Gastroesophageal sphincter (tissue), 4 donors: ENCODE measurements at regions not wholly inside any gene's neighbourhood (a gene's known extent, or its start where the extent isn't known, plus 50 kb on each side); places are given as distances from the start of the nearest gene placed in this dataset.

Experiments used
- ATAC-seq: fragments of 150-250 bp; one replicate; pipeline ENCODE4 v1.9.1; 2016; ENCODE audit warnings: mild to moderate bottlenecking, moderate library complexity
- H3K27ac ChIP-seq, 4 donors: fragments of 200-600 bp; sonication (generic) in 3 of 4; 1 replicate in 3 of 4; 2 replicates in 1 of 4; pipeline ENCODE4 v1.5.1; 2016 to 2019
- H3K27me3 ChIP-seq: fragments of 200-600 bp; sonication (generic); one replicate; pipeline ENCODE4 v1.5.1; 2019
- H3K36me3 ChIP-seq, 2 donors: fragments of 200-600 bp; sonication (generic); one replicate each; pipeline ENCODE4 v1.5.1; 2019; ENCODE audit warnings: control low read depth in 1 of 2
- H3K4me1 ChIP-seq, 3 donors: fragments of 200-600 bp; sonication (generic); 1 replicate in 2 of 3; 2 replicates in 1 of 3; pipeline ENCODE4 v1.5.1; 2016 to 2019; ENCODE audit warnings: control low read depth in 2 of 3
- H3K4me3 ChIP-seq, 2 donors: fragments of 200-600 bp; sonication (generic); one replicate each; pipeline ENCODE4 v1.5.1; 2019; ENCODE audit warnings: mild to moderate bottlenecking in 1 of 2, moderate library complexity in 1 of 2
- H3K9me3 ChIP-seq, 3 donors: fragments of 200-600 bp; sonication (generic); one replicate each; pipeline ENCODE4 v1.5.1; 2017 to 2019; ENCODE audit warnings: control low read depth in 2 of 3
- CTCF ChIP-seq, 4 experiments: fragments of 200-600 bp in 2 of 4; fragments of 450-650 bp in 2 of 4; sonication (generic) in 1 of 4; IDR thresholded peaks; one replicate each; pipeline ENCODE4 v1.5.1; 2017 to 2019; ENCODE audit warnings: antibody characterized with exemption in 4 of 4, mild to moderate bottlenecking in 2 of 4, moderate library complexity in 2 of 4
- EP300 ChIP-seq: sonication (generic); formaldehyde crosslinking; IDR thresholded peaks from one replicate; pipeline ENCODE4 v1.6.1; 2017; ENCODE audit warnings: antibody characterized with exemption, mild to moderate bottlenecking
- POLR2A ChIP-seq, 2 donors: fragments of 450-650 bp; IDR thresholded peaks; one replicate each; pipeline ENCODE4 v1.6.1; 2017; ENCODE audit warnings: antibody characterized with exemption in 2 of 2, mild to moderate bottlenecking in 2 of 2, moderate library complexity in 1 of 2
- POLR2AphosphoS5 ChIP-seq: sonication (generic); formaldehyde crosslinking; IDR thresholded peaks from one replicate; pipeline ENCODE4 v1.6.1; 2017; ENCODE audit warnings: antibody characterized with exemption
- WGBS, 2 donors: methylation state at CpG; one replicate each; pipeline ENCODE4 v1.1.5; 2018; ENCODE audit warnings: low coverage in 1 of 2; 5-methylcytosine and 5-hydroxymethylcytosine counted together

GRCh38 chr6:50527985-50528384 lies 185.3 kb upstream of the TFAP2D start:
- TF ChIP-seq POLR2AphosphoS5: no peak
- TF ChIP-seq EP300: no peak
- TF ChIP-seq CTCF (IDR thresholded peaks at IDR 0.05): no peak
- TF ChIP-seq POLR2A (IDR thresholded peaks at IDR 0.05): no peak
- Histone ChIP-seq H3K9me3 (no peaks in the 10 kb centered on the region), H3K27ac (no peak overlapping the region), H3K4me3 (no peak overlapping the region), H3K4me1 (no peaks in the 10 kb centered on the region), H3K27me3 (no peaks in the 10 kb centered on the region), H3K36me3 (no peaks in the 10 kb centered on the region)
- no peak for ATAC-seq
- 70 to 84% methylated on average over 2 of the region's 2 CpGs for WGBS, 2 donors

- Histone ChIP-seq H3K27me3 (no peaks in the 10 kb centered on the region), H3K27ac (no peak overlapping the region), H3K9me3 (no peaks in the 10 kb centered on the region), H3K36me3 (no peaks in the 10 kb centered on the region), H3K4me1 (no peaks in the 10 kb centered on the region), H3K4me3 (no peak overlapping the region)
- ATAC-seq: no peak
- TF ChIP-seq CTCF (IDR thresholded peaks at IDR 0.05) (no peak), POLR2AphosphoS5 (no peak), EP300 (no peak), POLR2A (IDR thresholded peaks at IDR 0.05) (no peak)
- WGBS, 2 donors: 31 to 63% methylated on average over 1 of the region's 1 CpG
Observed at GRCh38 chr6:50539447-50539846, 173.9 kb upstream of the TFAP2D start.

- TF ChIP-seq POLR2AphosphoS5: no peak
- TF ChIP-seq CTCF (IDR thresholded peaks at IDR 0.05): no peak
- no peak for TF ChIP-seq POLR2A (IDR thresholded peaks at IDR 0.05)
- no peak for TF ChIP-seq EP300
- Histone ChIP-seq H3K4me3 (no peak overlapping the region), H3K36me3 (no peaks in the 10 kb centered on the region), H3K27ac (no peak overlapping the region), H3K9me3 (no peaks in the 10 kb centered on the region), H3K4me1 (no peaks in the 10 kb centered on the region), H3K27me3 (no peaks in the 10 kb centered on the region)
- no peak for ATAC-seq
- 73 to 91% methylated on average over 1 to 2 of the region's 2 CpGs for WGBS, 2 donors
Observed at GRCh38 chr6:50541941-50542340, 171.4 kb upstream of the TFAP2D start.

GRCh38 chr6:50543666-50544065 lies 169.7 kb upstream of the TFAP2D start:
- H3K27me3 ChIP-seq: no peaks in the 10 kb centered on the region
- no peak overlapping the region for H3K27ac ChIP-seq
- TF ChIP-seq EP300 (no peak), POLR2A (IDR thresholded peaks at IDR 0.05) (no peak), CTCF (IDR thresholded peaks at IDR 0.05) (no peak), POLR2AphosphoS5 (no peak)
- no peaks in the 10 kb centered on the region for H3K9me3 ChIP-seq
- H3K4me1 ChIP-seq: no peaks in the 10 kb centered on the region
- no peak overlapping the region for H3K4me3 ChIP-seq
- no peaks in the 10 kb centered on the region for H3K36me3 ChIP-seq
- 39 to 57% methylated on average over 6 to 7 of the region's 7 CpGs for WGBS, 2 donors
- no peak for ATAC-seq

GRCh38 chr6:50549026-50549425 lies 164.3 kb upstream of the TFAP2D start:
- ATAC-seq: no peak
- H3K27me3 ChIP-seq: no peaks in the 10 kb centered on the region
- TF ChIP-seq POLR2A (IDR thresholded peaks at IDR 0.05) (no peak), POLR2AphosphoS5 (no peak), EP300 (no peak), CTCF (IDR thresholded peaks at IDR 0.05) (no peak)
- H3K4me1 ChIP-seq: no peaks in the 10 kb centered on the region
- H3K9me3 ChIP-seq: no peaks in the 10 kb centered on the region
- no peak overlapping the region for H3K4me3 ChIP-seq
- H3K27ac ChIP-seq: no peak overlapping the region
- WGBS, 2 donors: 48 to 65% methylated on average over 2 of the region's 2 CpGs
- no peaks in the 10 kb centered on the region for H3K36me3 ChIP-seq
